BJ (cell line): ENCODE measurements at regions not wholly inside any gene's neighbourhood (a gene's known extent, or its start where the extent isn't known, plus 50 kb on each side); places are given as distances from the start of the nearest gene placed in this dataset.

ENCODE experiments used
- CTCF ChIA-PET: fragments of 350-600 bp; formaldehyde crosslinking; extraction: SDS; loops from one replicate; lab custom pipeline; 2021; ENCODE audit warnings: antibody characterized with exemption, inconsistent platforms; lab: Yijun Ruan, JAX
- POLR2A ChIA-PET: fragments of 300-600 bp; sonication (Branson Sonifier 250); formaldehyde crosslinking; extraction: SDS; loops from one replicate; lab custom pipeline; 2021; ENCODE audit warnings: antibody characterized with exemption; lab: Charles Lee
- DNase-seq: peaks from one replicate; pipeline ENCODE4 v3.0.0-alpha.2; 2011; ENCODE audit warnings: low read depth
- H3K27me3 ChIP-seq: 2 replicates; pipeline ENCODE4 v1.6.0; 2011; ENCODE audit warnings: low read length; ENCODE audit not compliant: control insufficient read depth, insufficient read depth
- H3K36me3 ChIP-seq: 2 replicates; pipeline ENCODE4 v1.5.1; 2011; ENCODE audit warnings: low read length; ENCODE audit not compliant: control insufficient read depth, insufficient read depth
- H3K4me3 ChIP-seq: 2 replicates; pipeline ENCODE4 v1.5.1; 2011; ENCODE audit warnings: low read depth, mild to moderate bottlenecking, control low read depth, low read length
- TF ChIP-seq, protein P1 (sequence below): IDR thresholded peaks from 2 replicates; pipeline ENCODE4 v1.5.1; 2011; ENCODE audit warnings: low read depth, mild to moderate bottlenecking, control low read depth, inconsistent platforms, low read length, moderate library complexity; ENCODE audit not compliant: insufficient read depth

DNA sequence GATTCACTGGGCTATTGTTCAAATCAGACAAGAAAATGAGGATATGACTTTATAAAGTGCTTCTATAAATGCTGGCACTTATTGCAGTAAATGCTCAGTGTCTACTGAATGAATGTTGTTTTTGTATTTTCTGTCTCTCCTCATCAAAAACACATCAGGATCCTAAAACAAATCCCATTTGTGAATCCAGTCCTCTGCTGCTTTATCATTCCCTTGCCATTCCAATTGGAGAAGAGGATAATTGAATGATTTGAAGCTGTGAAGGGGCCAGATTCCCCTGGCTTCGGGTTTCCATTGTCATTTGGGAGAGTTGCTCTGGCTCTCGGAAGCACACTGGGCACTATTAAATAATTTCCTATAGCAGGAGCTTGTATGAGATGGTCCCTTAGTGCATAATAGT, 666.8 kb downstream of the ACTL7B start:
- Histone ChIP-seq H3K27me3 (no peaks in the 10 kb centered on the region), H3K4me3 (no peak overlapping the region), H3K36me3 (no peaks in the 10 kb centered on the region)
- TF ChIP-seq, protein P1, sequence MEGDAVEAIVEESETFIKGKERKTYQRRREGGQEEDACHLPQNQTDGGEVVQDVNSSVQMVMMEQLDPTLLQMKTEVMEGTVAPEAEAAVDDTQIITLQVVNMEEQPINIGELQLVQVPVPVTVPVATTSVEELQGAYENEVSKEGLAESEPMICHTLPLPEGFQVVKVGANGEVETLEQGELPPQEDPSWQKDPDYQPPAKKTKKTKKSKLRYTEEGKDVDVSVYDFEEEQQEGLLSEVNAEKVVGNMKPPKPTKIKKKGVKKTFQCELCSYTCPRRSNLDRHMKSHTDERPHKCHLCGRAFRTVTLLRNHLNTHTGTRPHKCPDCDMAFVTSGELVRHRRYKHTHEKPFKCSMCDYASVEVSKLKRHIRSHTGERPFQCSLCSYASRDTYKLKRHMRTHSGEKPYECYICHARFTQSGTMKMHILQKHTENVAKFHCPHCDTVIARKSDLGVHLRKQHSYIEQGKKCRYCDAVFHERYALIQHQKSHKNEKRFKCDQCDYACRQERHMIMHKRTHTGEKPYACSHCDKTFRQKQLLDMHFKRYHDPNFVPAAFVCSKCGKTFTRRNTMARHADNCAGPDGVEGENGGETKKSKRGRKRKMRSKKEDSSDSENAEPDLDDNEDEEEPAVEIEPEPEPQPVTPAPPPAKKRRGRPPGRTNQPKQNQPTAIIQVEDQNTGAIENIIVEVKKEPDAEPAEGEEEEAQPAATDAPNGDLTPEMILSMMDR: no peak
- DNase-seq: no peak
- CTCF ChIA-PET: interaction anchor here (1.0 kb wide), 1 partner anchor 23 kb away, joined by 3 read pairs; no protein-coding TSS in a partner anchor
- POLR2A ChIA-PET: no interaction called here

DNA sequence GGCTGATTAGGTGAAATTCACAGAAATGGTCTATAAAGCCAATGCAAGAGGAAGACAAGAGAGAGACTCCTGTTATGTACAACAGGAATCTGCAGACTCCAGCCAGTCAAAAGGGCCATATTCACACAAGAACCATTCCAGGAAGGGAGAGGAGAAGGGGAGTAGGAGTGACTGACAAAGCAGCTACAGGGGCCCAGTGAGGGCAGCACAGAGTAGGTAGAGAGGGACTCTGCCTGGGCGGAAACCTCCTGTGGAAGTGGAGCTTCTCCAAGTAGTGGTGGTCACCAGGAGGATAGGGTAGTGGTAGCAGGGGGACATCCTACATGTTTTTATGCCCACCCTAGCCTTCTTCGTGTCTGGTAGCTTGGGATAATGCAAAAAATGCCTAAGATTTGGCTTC, 667.3 kb downstream of the ACTL7B start:
- TF ChIP-seq, protein P1: no peak
- no peak overlapping the region for H3K4me3 ChIP-seq
- CTCF ChIA-PET: interaction anchor here (1.0 kb wide), 2 partner anchors 13 to 24 kb away, joined by 3 read pairs; no protein-coding TSS in a partner anchor
- POLR2A ChIA-PET: no interaction called here
- no peak for DNase-seq
- H3K27me3 ChIP-seq: no peaks in the 10 kb centered on the region
- H3K36me3 ChIP-seq: no peaks in the 10 kb centered on the region

DNA sequence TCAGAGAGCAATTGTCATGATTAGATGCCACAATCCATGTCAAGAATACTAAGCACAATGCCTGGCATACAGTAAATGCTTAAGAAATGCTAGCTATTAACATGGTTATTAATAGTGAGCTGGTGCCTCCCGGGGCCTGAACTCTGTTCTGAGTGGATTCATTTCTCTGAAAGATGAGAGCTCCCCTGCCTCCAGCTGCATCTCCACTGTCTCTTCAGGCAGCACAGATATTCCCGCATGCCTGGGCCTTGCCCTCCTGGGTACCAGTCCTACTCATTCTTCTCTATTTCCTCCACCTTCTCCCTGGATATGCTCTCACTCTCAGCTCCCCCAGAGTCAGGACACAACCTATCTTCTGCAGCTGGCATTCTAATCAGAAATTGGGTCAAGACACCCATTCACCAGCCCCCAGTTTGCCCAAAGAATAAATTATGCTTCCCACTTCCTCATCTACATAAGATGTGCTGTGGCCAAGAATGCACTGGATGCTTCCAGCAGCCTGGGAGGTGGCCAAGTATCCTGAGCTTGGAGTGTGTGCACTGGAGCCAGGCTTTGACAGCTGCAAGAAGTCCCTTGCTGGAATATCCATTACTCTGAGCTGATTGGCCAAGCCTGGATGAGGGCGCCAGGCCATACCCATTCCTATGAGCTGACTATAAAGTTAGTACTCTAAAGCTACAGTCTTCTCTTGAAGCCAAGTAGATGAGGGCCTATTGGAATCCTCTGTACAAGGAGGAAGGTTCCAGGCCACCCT, 669.0 kb downstream of the ACTL7B start:
- ChIA-PET POLR2A (no interaction called here), CTCF (interaction anchor here (0.6 to 1.5 kb wide), 2 partner anchors 9 to 117 kb away, joined by 3 to 4 read pairs; no protein-coding TSS in a partner anchor)
- no peaks in the 10 kb centered on the region for H3K27me3 ChIP-seq
- no peak overlapping the region for H3K4me3 ChIP-seq
- no peaks in the 10 kb centered on the region for H3K36me3 ChIP-seq
- TF ChIP-seq, protein P1: no peak
- DNase-seq: no peak

DNA sequence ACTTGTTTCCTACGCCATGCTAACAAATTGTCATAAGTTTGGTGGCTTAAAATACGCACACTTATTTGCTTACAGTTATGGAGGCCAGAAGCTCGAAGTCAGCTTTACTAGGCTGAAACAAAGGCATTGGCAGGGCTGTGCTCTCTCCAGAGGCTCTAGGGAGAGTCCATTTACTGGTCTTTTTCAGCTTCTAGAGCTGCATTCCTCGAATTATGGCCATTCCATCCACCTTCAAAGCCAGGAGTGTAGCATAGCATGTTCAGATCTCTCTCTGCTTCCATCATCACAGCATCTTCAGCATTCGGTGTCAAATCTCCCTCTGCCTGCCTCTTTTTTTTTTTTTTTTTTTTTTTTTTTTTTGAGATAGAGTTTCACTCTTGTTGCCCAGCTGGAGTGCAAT, 670.2 kb downstream of the ACTL7B start:
- Histone ChIP-seq H3K4me3 (no peak overlapping the region), H3K36me3 (no peaks in the 10 kb centered on the region), H3K27me3 (no peaks in the 10 kb centered on the region)
- DNase-seq: no peak
- TF ChIP-seq, protein P1: no peak
- CTCF ChIA-PET: interaction anchor here (0.8 kb wide), 1 partner anchor 22 kb away, joined by 3 read pairs; no protein-coding TSS in a partner anchor
- POLR2A ChIA-PET: interaction anchor here (0.6 kb wide), 1 partner anchor 227 kb away, joined by 3 read pairs; no protein-coding TSS in a partner anchor

DNA sequence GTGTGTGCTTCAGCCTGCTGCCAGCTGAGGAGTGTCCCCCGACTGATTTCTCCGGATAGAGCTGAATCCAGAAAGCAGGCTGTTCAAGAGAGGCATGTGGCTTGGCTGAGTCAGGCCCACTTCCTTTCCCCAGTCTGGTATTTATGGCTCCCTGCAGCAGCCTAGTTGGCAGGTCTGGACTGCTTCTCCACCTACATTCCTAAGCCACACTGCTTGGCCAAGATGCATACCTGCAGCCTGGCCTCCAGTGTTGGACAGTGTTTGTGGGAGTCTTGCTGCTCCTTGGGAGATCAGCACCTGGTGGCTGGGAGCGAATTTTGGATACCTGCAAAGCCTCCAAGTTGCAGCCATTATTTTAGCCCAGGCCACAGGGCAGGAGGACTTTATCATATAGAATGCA, 670.8 kb downstream of the ACTL7B start:
- no peak for DNase-seq
- ChIA-PET POLR2A (interaction anchor here (0.6 kb wide), 1 partner anchor 226 kb away, joined by 3 read pairs; no protein-coding TSS in a partner anchor), CTCF (interaction anchor here (1.0 kb wide), 1 partner anchor 11 kb away, joined by 3 read pairs; no protein-coding TSS in a partner anchor)
- Histone ChIP-seq H3K36me3 (no peaks in the 10 kb centered on the region), H3K27me3 (no peaks in the 10 kb centered on the region), H3K4me3 (no peak overlapping the region)
- TF ChIP-seq, protein P1: no peak
